ENCODE measurements at regions not wholly inside any gene's neighbourhood (a gene's known extent, or its start where the extent isn't known, plus 50 kb on each side); places are given as distances from the start of the nearest gene placed in this dataset.

DNA sequence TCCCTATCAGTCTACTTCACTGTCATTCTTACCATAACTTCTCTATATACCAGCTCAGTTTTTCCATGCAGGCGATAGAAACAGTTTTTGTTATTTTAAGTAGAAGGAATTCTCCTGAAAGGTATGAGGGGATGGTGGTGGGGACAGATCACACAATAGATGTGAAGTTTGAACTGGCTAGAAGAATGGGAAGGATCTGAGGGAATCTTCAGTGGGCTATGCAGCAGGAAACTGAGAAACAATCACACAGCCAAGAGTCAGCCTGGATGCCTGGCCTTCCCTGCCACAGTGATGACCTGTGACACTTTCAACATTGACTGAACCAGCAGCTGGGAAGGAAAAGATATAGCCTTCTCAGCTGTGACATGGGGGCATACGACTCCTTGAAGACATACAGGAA lies 329.1 kb upstream of the GULP1 start:
- intact Hi-C loops (cut with micrococcal nuclease): no loop called here
- DNase-seq (no peak), ATAC-seq (ENCODE audit: low read depth) (no peak)
- Histone ChIP-seq H2AFZ (replicated peaks; ENCODE audit: low read length, poor library complexity) (peak overlapping the region; percentile 43), H3K4me2 (ENCODE audit: low read depth, low read length) (no peak overlapping the region), H3K18ac (ENCODE audit: low read depth, low read length) (no peak overlapping the region), H3K27me3 (ENCODE audit: control insufficient read depth, insufficient read depth, low read length) (no peaks in the 10 kb centered on the region), H3K14ac (replicated peaks; ENCODE audit: low read depth, low read length) (no peak overlapping the region; the same call in 1 of the 2 replicates), H2BK20ac (ENCODE audit: low read depth, low read length) (no peak overlapping the region), H2AK5ac (ENCODE audit: low read depth, low read length) (no peak overlapping the region), H3K4me1 (ENCODE audit: control insufficient read depth, insufficient read depth, low read length) (no peaks in the 10 kb centered on the region), H3K23ac (ENCODE audit: low read depth, low read length) (no peak overlapping the region), H3K9me1 (ENCODE audit: insufficient read depth, low read length) (no peaks in the 10 kb centered on the region), H3K9ac (ENCODE audit: low read depth, low read length) (no peak overlapping the region), H3K27ac (ENCODE audit: insufficient read depth, low read length) (no peak overlapping the region), H2BK15ac (ENCODE audit: low read depth, low read length) (no peak overlapping the region), H4K5ac (ENCODE audit: low read depth, low read length) (no peak overlapping the region), H3K4me3 (ENCODE audit: insufficient read depth, low read depth, low read length) (no peak overlapping the region), H2AK9ac (replicated peaks; ENCODE audit: low read depth, low read length, poor library complexity) (no peak overlapping the region), H3K4ac (ENCODE audit: low read depth, low read length) (no peak overlapping the region), H3K56ac (ENCODE audit: extremely low read depth, insufficient read depth, low read length) (no peak overlapping the region), H4K20me1 (ENCODE audit: insufficient read depth, low read length) (no peaks in the 10 kb centered on the region), H3K36me3 (ENCODE audit: control insufficient read depth, insufficient read depth, low read length) (no peaks in the 10 kb centered on the region), H4K8ac (ENCODE audit: low read depth in 2 of 2, low read length in 2 of 2) (no peak overlapping the region), H2BK5ac (ENCODE audit: low read depth, low read length, poor library complexity, severe bottlenecking) (no peak overlapping the region), H2BK120ac (ENCODE audit: low read depth, low read length) (no peak overlapping the region), H3K9me3 (ENCODE audit: control insufficient read depth, insufficient read depth, low read length) (no peaks in the 10 kb centered on the region), H3K79me1 (ENCODE audit: low read depth in 1 of 2, low read length in 2 of 2) (no peaks in the 10 kb centered on the region), H4K91ac (ENCODE audit: insufficient read depth, low read depth, low read length) (no peak overlapping the region)
- no TSS peak for BruUV-seq (replicated peaks)
- ChIA-PET CTCF (no interaction called here), POLR2A (ENCODE audit: unreplicated experiment) (no interaction called here)
- no peak for TF ChIP-seq CHD1 (IDR thresholded peaks at IDR 0.05; ENCODE audit: low read depth, low read length)
- no peak for TF ChIP-seq NFE2L2 (IDR thresholded peaks at IDR 0.05; ENCODE audit: low read depth, low read length)
- dilution Hi-C loops (cut with HindIII; ENCODE audit: low sequenced_read_pairs, unreplicated experiment): no loop called here
- WGBS, 2 experiments (ENCODE audit: extremely low coverage in 2 of 2, insufficient read length in 1 of 2): no CpG with 5 or more reads among the region's 2 CpGs
- in situ Hi-C loops (cut with MboI; ENCODE audit: low sequenced_read_pairs): no loop called here
